ENCODE measurements at regions not wholly inside any gene's neighbourhood (a gene's known extent, or its start where the extent isn't known, plus 50 kb on each side); places are given as distances from the start of the nearest gene placed in this dataset.

GRCh38 chr4:130165381-130165780 lies 1069.4 kb downstream of the C4orf33 start:
- DNase-seq (ENCODE audit: low read depth in 2 of 2): no peak

- DNase-seq (ENCODE audit: low read depth in 2 of 2): no peak
Observed at GRCh38 chr4:130172156-130172555, 1076.2 kb downstream of the C4orf33 start.

GRCh38 chr4:130178106-130178505 lies 1082.2 kb downstream of the C4orf33 start:
- DNase-seq (ENCODE audit: low read depth in 2 of 2): no peak

- no peak for DNase-seq (ENCODE audit: low read depth in 2 of 2)
Observed at GRCh38 chr4:130183096-130183495, 1087.1 kb downstream of the C4orf33 start.

- no peak for DNase-seq (ENCODE audit: low read depth in 2 of 2)
Observed at GRCh38 chr4:130183766-130184165, 1087.8 kb downstream of the C4orf33 start.

- DNase-seq (ENCODE audit: low read depth in 2 of 2): no peak
Observed at GRCh38 chr4:130185123-130185522, 1089.2 kb downstream of the C4orf33 start.

GRCh38 chr4:130186931-130187330 lies 1091.0 kb downstream of the C4orf33 start:
- no peak for DNase-seq (ENCODE audit: low read depth in 2 of 2)

- DNase-seq (ENCODE audit: low read depth in 2 of 2): no peak
Observed at GRCh38 chr4:130187587-130187986, 1091.6 kb downstream of the C4orf33 start.

- no peak for DNase-seq (ENCODE audit: low read depth in 2 of 2)
Observed at GRCh38 chr4:130192787-130193186, 1096.8 kb downstream of the C4orf33 start.

GRCh38 chr4:130197946-130198345 lies 1102.0 kb downstream of the C4orf33 start:
- DNase-seq (ENCODE audit: low read depth in 2 of 2): no peak

GRCh38 chr4:130203571-130203970 lies 1107.6 kb downstream of the C4orf33 start:
- no peak for DNase-seq (ENCODE audit: low read depth in 2 of 2)

- no peak for DNase-seq (ENCODE audit: low read depth in 2 of 2)
Observed at GRCh38 chr4:130210864-130211263, 1114.9 kb downstream of the C4orf33 start.

GRCh38 chr4:130214268-130214667 lies 1118.3 kb downstream of the C4orf33 start:
- DNase-seq (ENCODE audit: low read depth in 2 of 2): no peak

- DNase-seq (ENCODE audit: low read depth in 2 of 2): no peak
Observed at GRCh38 chr4:130233377-130234047, 1137.6 kb downstream of the C4orf33 start.

GRCh38 chr4:130238121-130238520 lies 1142.2 kb downstream of the C4orf33 start:
- no peak for DNase-seq (ENCODE audit: low read depth in 2 of 2)

- DNase-seq (ENCODE audit: low read depth in 2 of 2): no peak
Observed at GRCh38 chr4:130249002-130249401, 1153.0 kb downstream of the C4orf33 start.

GRCh38 chr4:130257271-130257670 lies 1161.3 kb downstream of the C4orf33 start:
- no peak for DNase-seq (ENCODE audit: low read depth in 2 of 2)

GRCh38 chr4:130266814-130267213 lies 1170.9 kb downstream of the C4orf33 start:
- DNase-seq (ENCODE audit: low read depth in 2 of 2): no peak

GRCh38 chr4:130288576-130288975 lies 1192.6 kb downstream of the C4orf33 start:
- no peak for DNase-seq (ENCODE audit: low read depth in 2 of 2)

GRCh38 chr4:130293692-130294091 lies 1197.7 kb downstream of the C4orf33 start:
- DNase-seq (ENCODE audit: low read depth in 2 of 2): no peak

GRCh38 chr4:130296448-130296847 lies 1200.5 kb downstream of the C4orf33 start:
- DNase-seq (ENCODE audit: low read depth in 2 of 2): no peak

- no peak for DNase-seq (ENCODE audit: low read depth in 2 of 2)
Observed at GRCh38 chr4:130306566-130306965, 1210.6 kb downstream of the C4orf33 start.

- DNase-seq (ENCODE audit: low read depth in 2 of 2): no peak
Observed at GRCh38 chr4:130309221-130309620, 1213.3 kb downstream of the C4orf33 start.

- no peak for DNase-seq (ENCODE audit: low read depth in 2 of 2)
Observed at GRCh38 chr4:130322439-130322838, 1226.5 kb downstream of the C4orf33 start.

Measured in stimulated activated CD8-positive, alpha-beta memory T cell treated with anti-CD3 and anti-CD28 coated beads, Interleukin-15, amount 100 ng/mL, for 48 hours (primary cell).